Activated CD8-positive, alpha-beta T cell treated with anti-CD3 and anti-CD28 coated beads, Interleukin-2, amount 10 ng/mL, durations not matched to agents 7 days and 5 days (primary cell): ENCODE measurements at regions not wholly inside any gene's neighbourhood (a gene's known extent, or its start where the extent isn't known, plus 50 kb on each side); places are given as distances from the start of the nearest gene placed in this dataset.
"Not testable (repeated sequence)": the region's sequence is repeated elsewhere in the genome, so short reads cannot be mapped to it uniquely, and the experiment has no call there.

Experiments used
- ATAC-seq: fragments of 150-1000 bp; cut with Tn5 transposase; one replicate; pipeline ENCODE4 v1.10.0; 2021; ENCODE audit warnings: moderate library complexity
- CTCF ChIA-PET: fragments of 350-600 bp; sonication (Branson Sonifier 250); formaldehyde crosslinking; loops from one replicate; lab custom pipeline; 2021; ENCODE audit warnings: antibody characterized with exemption; lab: Charles Lee
- POLR2A ChIA-PET: fragments of 350-600 bp; sonication (Branson Sonifier 250); formaldehyde crosslinking; loops from one replicate; lab custom pipeline; 2021; ENCODE audit warnings: antibody characterized with exemption; lab: Charles Lee
- DNase-seq: peaks from one replicate; pipeline ENCODE4 v3.0.0-alpha.2; 2020
- H3K27ac Mint-ChIP-seq: one replicate; pipeline ENCODE4 v1.8.0; 2021; ENCODE audit warnings: mild to moderate bottlenecking, mixed read lengths
- H3K27me3 Mint-ChIP-seq: one replicate; pipeline ENCODE4 v1.8.0; 2021; ENCODE audit warnings: low read depth, mixed read lengths
- H3K36me3 Mint-ChIP-seq: one replicate; pipeline ENCODE4 v1.8.0; 2021; ENCODE audit warnings: low read depth, mixed read lengths
- H3K4me1 Mint-ChIP-seq: one replicate; pipeline ENCODE4 v1.8.0; 2021; ENCODE audit warnings: low read depth, mixed read lengths
- H3K4me3 Mint-ChIP-seq: one replicate; pipeline ENCODE4 v1.8.0; 2021; ENCODE audit warnings: mild to moderate bottlenecking, mixed read lengths
- H3K9me3 Mint-ChIP-seq: one replicate; pipeline ENCODE4 v1.8.0; 2022; ENCODE audit warnings: mixed read lengths; ENCODE audit not compliant: insufficient read depth

DNA sequence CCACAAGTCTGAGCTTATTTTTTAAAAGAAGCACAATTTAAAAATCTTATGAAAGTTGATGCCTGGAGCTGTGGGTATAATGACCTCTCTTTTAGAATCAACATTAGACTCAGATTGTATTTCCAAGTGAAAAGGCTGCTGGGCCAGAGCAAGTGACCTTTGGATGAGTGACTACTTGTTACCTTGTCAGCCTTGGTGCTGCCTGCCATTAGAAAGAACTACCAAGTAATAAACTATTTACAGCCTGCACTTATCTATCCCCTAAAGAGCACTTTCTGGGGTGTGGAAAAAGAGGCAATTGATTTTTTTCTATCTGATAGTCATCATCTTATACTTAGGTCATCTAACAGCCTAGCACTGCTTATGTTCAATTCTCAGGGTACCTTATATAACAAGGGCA is 134.9 kb upstream of the FBXL17 start:
- ATAC-seq (no peak), DNase-seq (no peak)
- ChIA-PET POLR2A (no interaction called here), CTCF (no interaction called here)
- Mint-ChIP-seq H3K9me3 (no peaks in the 10 kb centered on the region), H3K4me1 (no peaks in the 10 kb centered on the region), H3K4me3 (no peak overlapping the region), H3K27ac (no peak overlapping the region), H3K27me3 (peaks cover 7% of the 10 kb centered on the region), H3K36me3 (no peaks in the 10 kb centered on the region)

DNA sequence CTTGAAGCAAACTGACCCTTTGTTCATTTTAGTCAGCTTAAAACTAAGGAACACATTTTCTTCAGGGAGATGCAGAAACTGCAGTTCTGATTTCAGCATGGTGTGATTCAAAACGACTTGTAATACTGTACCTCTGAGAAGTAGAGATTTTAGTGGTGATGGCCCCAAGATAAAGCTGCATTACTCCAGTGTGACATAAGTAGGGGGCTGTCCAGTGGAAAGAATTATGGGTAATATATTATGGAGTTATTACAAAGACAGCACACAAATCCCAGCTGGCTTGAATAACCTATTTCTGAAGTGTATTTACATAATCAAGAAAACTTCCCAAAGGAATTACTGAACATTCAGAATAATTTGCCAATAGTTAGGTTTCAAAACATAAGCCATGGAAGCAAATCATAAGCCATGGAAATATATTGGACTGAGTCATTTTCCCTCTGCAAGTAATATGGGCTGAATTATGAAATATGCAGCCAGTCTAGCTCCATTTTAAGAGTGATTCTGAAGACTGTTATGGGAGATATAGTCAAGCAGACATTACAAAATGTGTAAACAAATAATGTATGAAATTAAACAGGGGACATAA is 133.7 kb upstream of the FBXL17 start:
- CTCF ChIA-PET = no interaction called here
- H3K9me3 Mint-ChIP-seq = no peaks in the 10 kb centered on the region

GRCh38 chr5:108508979-108509378 is 127.1 kb upstream of the FBXL17 start:
- ATAC-seq (no peak), DNase-seq (no peak)
- no peak overlapping the region for H3K27ac Mint-ChIP-seq
- no peaks in the 10 kb centered on the region for H3K9me3 Mint-ChIP-seq
- H3K36me3 Mint-ChIP-seq = no peaks in the 10 kb centered on the region
- no peaks in the 10 kb centered on the region for H3K4me1 Mint-ChIP-seq
- CTCF ChIA-PET = no interaction called here
- no peak overlapping the region for H3K4me3 Mint-ChIP-seq
- POLR2A ChIA-PET = no interaction called here
- H3K27me3 Mint-ChIP-seq = peaks cover 10% of the 10 kb centered on the region

More for the DNA sequence above, 133.7 kb upstream of the FBXL17 start:
- POLR2A ChIA-PET = no interaction called here
- Mint-ChIP-seq H3K4me3 (no peak overlapping the region), H3K27me3 (peaks cover 10% of the 10 kb centered on the region), H3K27ac (no peak overlapping the region), H3K4me1 (no peaks in the 10 kb centered on the region), H3K36me3 (no peaks in the 10 kb centered on the region)
- ATAC-seq = no peak
- no peak for DNase-seq

GRCh38 chr5:108507631-108508030 is 125.7 kb upstream of the FBXL17 start:
- Mint-ChIP-seq H3K4me3 (no peak overlapping the region), H3K36me3 (no peaks in the 10 kb centered on the region), H3K27me3 (peaks cover 9% of the 10 kb centered on the region), H3K27ac (no peak overlapping the region), H3K4me1 (no peaks in the 10 kb centered on the region), H3K9me3 (no peaks in the 10 kb centered on the region)
- POLR2A ChIA-PET = interaction anchor here (0.7 kb wide), 1 partner anchor 931 kb away, joined by 3 read pairs; no protein-coding TSS in a partner anchor
- no peak for DNase-seq
- ATAC-seq = no peak
- CTCF ChIA-PET = no interaction called here

- ChIA-PET CTCF (no interaction called here), POLR2A (no interaction called here)
- DNase-seq = no peak
- Mint-ChIP-seq H3K36me3 (no peaks in the 10 kb centered on the region), H3K9me3 (peaks cover 4% of the 10 kb centered on the region), H3K4me1 (no peaks in the 10 kb centered on the region), H3K4me3 (no peak overlapping the region), H3K27ac (no peak overlapping the region), H3K27me3 (peaks cover 4% of the 10 kb centered on the region)
- no peak for ATAC-seq
Observed at GRCh38 chr5:108505608-108506007, 123.7 kb upstream of the FBXL17 start.

DNA sequence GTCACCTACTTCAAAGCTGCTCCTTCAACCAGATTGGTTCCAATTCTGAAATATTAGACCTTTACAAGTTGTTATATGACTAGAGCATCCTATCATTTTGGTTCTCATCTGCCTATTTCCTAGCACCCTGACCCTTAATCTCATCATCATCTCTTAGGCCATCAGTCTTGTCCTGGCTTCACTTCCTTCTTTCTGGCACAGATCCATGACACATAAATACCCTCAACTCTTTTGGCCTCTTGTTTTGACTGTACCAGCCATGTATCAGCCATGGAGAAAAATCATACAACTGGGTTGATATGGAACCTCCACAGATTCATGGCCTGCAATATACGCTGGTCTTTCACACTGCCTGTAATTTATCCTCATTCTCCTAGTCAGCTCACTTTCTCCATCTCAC is 123.1 kb upstream of the FBXL17 start:
- CTCF ChIA-PET = no interaction called here
- no peak overlapping the region for H3K27ac Mint-ChIP-seq
- POLR2A ChIA-PET = no interaction called here
- no peak for ATAC-seq
- H3K36me3 Mint-ChIP-seq = no peaks in the 10 kb centered on the region
- no peak overlapping the region for H3K4me3 Mint-ChIP-seq
- DNase-seq = no peak
- H3K9me3 Mint-ChIP-seq = peaks cover 4% of the 10 kb centered on the region
- no peaks in the 10 kb centered on the region for H3K4me1 Mint-ChIP-seq
- peaks cover 1% of the 10 kb centered on the region for H3K27me3 Mint-ChIP-seq

- ATAC-seq = no peak
- peaks cover 1% of the 10 kb centered on the region for H3K27me3 Mint-ChIP-seq
- POLR2A ChIA-PET = no interaction called here
- peaks cover 4% of the 10 kb centered on the region for H3K9me3 Mint-ChIP-seq
- CTCF ChIA-PET = no interaction called here
- H3K4me3 Mint-ChIP-seq = no peak overlapping the region
- no peak for DNase-seq
- no peak overlapping the region for H3K27ac Mint-ChIP-seq
- no peaks in the 10 kb centered on the region for H3K36me3 Mint-ChIP-seq
- no peaks in the 10 kb centered on the region for H3K4me1 Mint-ChIP-seq
Observed at GRCh38 chr5:108503986-108504385, 122.1 kb upstream of the FBXL17 start.

DNA sequence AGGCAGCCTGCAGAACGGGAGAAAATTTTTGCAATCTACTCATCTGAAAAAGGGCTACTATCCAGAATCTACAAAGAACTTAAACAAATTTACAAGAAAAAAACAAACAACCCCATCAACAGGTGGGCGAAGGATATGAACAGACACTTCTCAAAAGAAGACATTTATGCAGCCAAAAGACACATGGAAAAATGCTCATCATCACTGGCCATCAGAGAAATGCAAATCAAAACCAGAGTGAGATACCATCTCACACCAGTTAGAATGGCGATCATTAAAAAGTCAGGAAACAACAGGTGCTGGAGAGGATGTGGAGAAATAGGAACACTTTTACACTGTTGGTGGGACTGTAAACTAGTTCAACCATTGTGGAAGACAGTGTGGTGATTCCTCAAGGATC is 113.7 kb upstream of the FBXL17 start:
- H3K9me3 Mint-ChIP-seq, CTCF ChIA-PET, H3K4me1 Mint-ChIP-seq, H3K4me3 Mint-ChIP-seq, H3K27ac Mint-ChIP-seq, H3K36me3 Mint-ChIP-seq, ATAC-seq, H3K27me3 Mint-ChIP-seq, DNase-seq, POLR2A ChIA-PET: not testable (repeated sequence)

DNA sequence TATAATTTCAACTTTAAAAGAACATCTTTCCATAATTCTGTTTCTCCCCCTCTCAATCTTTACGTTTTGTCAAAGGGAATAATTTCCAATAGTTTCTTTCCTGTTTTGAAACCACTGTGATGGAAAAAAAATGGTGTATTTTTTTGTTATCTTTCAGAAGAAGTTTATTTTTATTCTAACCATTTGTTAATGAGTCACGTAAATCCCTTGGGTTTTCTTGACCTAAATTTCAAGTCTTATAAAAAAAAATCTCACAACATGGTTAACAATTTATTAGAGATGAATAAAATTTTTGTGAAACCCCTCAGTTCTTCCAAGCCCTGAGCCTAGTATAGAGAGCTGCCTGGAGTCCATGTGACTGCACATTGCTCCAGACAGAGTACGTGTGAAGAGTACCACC is 106.1 kb upstream of the FBXL17 start:
- no peak overlapping the region for H3K4me3 Mint-ChIP-seq
- no peak for ATAC-seq
- H3K9me3 Mint-ChIP-seq = no peaks in the 10 kb centered on the region
- peaks cover 5% of the 10 kb centered on the region for H3K27me3 Mint-ChIP-seq
- POLR2A ChIA-PET = no interaction called here
- CTCF ChIA-PET = no interaction called here
- DNase-seq = no peak
- no peak overlapping the region for H3K27ac Mint-ChIP-seq
- H3K4me1 Mint-ChIP-seq = no peaks in the 10 kb centered on the region
- H3K36me3 Mint-ChIP-seq = no peaks in the 10 kb centered on the region

- no peaks in the 10 kb centered on the region for H3K4me1 Mint-ChIP-seq
- H3K9me3 Mint-ChIP-seq = no peaks in the 10 kb centered on the region
- no peaks in the 10 kb centered on the region for H3K36me3 Mint-ChIP-seq
- POLR2A ChIA-PET = no interaction called here
- DNase-seq = no peak
- H3K27ac Mint-ChIP-seq = no peak overlapping the region
- CTCF ChIA-PET = no interaction called here
- H3K27me3 Mint-ChIP-seq = peaks cover 13% of the 10 kb centered on the region
- no peak for ATAC-seq
- H3K4me3 Mint-ChIP-seq = no peak overlapping the region
Observed at GRCh38 chr5:108484035-108484434, 102.1 kb upstream of the FBXL17 start.

DNA sequence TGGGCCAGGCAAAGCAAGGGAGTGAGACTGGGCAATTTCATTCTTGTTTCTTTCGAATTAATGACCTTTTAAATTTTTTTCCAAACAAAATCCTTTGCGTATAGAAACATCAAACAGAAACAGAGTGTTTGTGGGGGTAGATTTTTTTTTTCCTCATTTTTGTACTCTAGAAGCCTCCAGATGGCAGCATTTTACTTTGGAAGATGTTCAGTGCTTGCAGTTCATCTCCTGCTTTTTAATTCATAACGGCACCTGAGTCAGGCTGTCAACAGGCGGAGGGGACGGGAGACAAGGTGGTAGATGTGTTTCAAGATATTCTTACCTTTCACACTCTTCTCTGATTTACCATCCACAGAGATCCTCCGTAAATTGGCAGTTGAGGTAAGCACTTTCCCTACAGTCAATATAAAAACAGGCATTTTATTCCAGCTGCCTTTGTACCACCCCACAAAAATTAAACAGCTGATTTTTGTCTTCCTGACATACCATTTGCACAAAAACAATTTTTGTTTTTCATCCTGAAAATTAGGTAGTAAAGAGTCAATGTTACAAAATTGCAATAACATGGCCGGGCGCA is 99.5 kb upstream of the FBXL17 start:
- ATAC-seq (no peak), DNase-seq (no peak)
- Mint-ChIP-seq H3K9me3 (no peaks in the 10 kb centered on the region), H3K27me3 (peaks cover 8% of the 10 kb centered on the region), H3K27ac (no peak overlapping the region), H3K36me3 (no peaks in the 10 kb centered on the region), H3K4me3 (no peak overlapping the region), H3K4me1 (no peaks in the 10 kb centered on the region)
- ChIA-PET POLR2A (no interaction called here), CTCF (no interaction called here)

GRCh38 chr5:108472237-108472636 is 90.3 kb upstream of the FBXL17 start:
- ChIA-PET POLR2A (no interaction called here), CTCF (no interaction called here)
- H3K27me3 Mint-ChIP-seq = peaks cover 2% of the 10 kb centered on the region
- ATAC-seq = no peak
- no peaks in the 10 kb centered on the region for H3K9me3 Mint-ChIP-seq
- H3K4me3 Mint-ChIP-seq = no peak overlapping the region
- DNase-seq = no peak
- H3K27ac Mint-ChIP-seq = no peak overlapping the region
- H3K4me1 Mint-ChIP-seq = no peaks in the 10 kb centered on the region
- H3K36me3 Mint-ChIP-seq = no peaks in the 10 kb centered on the region

DNA sequence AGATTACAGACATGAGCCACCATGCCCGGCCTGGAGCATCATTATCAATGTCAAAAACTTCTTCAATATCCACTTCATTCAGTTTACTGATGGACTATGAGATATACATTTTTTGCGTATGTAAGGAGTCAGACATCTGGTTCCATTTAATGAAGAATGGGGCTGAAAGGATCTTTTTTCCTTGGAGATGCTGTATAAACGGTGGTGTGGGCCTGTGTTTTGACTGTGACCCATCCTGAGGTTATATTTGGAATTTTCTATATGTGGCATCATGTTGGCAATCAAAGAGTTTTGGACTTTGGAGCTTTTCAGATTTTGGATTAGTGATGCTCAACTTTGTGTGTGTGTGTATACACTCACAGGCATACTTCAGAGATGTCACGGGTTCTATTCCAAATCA is 85.7 kb upstream of the FBXL17 start:
- Mint-ChIP-seq H3K27ac (no peak overlapping the region), H3K27me3 (peaks cover 6% of the 10 kb centered on the region), H3K4me1 (no peaks in the 10 kb centered on the region), H3K4me3 (no peak overlapping the region), H3K36me3 (no peaks in the 10 kb centered on the region), H3K9me3 (no peaks in the 10 kb centered on the region)
- ChIA-PET CTCF (no interaction called here), POLR2A (no interaction called here)
- DNase-seq (no peak), ATAC-seq (no peak)
